ENCODE measurements at regions not wholly inside any gene's neighbourhood (a gene's known extent, or its start where the extent isn't known, plus 50 kb on each side); places are given as distances from the start of the nearest gene placed in this dataset.

DNA sequence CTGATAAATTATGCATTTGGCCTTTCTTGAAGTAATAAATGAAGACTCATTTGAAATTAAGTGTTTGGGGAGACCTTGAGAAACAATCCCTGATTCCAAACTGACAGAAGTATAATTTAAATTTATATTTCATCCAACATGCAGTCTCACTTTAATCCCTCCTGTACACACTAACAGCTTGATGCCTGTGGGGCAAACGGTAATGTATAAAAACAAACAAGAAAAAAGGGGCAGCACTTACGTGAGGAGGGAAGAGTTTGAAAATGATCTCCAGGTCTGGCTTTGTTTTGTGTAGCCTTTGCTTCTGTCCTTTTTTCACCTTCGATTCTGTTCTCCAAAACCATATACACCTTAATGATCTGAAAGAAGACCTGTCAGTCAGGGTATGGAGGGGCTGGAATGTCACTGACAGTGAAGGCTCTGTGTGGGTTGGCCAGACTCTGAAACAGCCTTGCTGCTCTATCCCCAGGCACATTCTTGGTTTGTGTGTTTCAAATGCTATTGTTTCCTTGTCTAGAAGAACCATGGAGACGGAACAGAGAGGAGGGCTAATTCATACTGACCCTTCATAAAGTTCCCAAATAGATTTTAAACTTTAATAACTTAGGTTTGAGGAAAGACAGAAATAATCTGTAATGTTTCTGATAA lies 338.2 kb upstream of the WWC1 start:
- no peak for DNase-seq

DNA sequence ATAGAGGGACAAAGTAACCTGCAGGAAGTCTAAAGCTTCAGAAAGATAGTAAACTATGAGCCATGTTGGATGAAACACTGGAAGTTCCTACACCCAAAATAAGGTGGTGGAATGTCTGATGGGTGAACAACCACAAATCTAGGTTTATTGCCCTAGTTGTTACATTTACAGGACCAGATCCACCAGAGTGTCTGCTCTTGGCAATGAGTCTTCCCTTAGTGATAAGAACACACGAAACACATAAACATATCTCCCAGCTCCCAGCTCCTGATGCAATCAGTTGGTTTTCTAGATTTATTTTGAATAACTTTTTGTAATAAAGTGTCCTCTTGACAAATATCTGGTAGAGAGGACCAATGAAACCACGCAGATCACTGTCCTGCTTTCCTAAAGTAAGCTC lies 329.7 kb upstream of the WWC1 start:
- DNase-seq, result no peak

DNA sequence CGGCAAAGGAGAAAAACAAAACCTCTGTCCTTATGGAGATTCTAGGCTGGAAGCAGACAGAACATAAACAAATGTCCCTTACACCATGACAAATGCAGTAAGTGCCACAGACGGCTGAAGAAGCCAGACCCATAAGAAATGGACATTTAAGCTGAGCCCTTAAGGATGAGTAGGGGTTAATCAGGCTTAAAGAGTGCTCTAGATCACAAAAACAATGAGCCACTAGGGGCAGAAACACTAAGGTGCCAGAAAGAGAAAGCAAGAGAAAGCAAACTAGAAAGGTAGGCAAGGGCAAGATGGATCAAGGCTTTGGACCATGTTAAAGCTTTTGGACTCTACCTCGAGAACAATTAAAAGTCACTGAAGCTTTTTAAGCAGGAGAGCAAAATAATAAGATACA lies 326.9 kb upstream of the WWC1 start:
- no peak for DNase-seq

DNA sequence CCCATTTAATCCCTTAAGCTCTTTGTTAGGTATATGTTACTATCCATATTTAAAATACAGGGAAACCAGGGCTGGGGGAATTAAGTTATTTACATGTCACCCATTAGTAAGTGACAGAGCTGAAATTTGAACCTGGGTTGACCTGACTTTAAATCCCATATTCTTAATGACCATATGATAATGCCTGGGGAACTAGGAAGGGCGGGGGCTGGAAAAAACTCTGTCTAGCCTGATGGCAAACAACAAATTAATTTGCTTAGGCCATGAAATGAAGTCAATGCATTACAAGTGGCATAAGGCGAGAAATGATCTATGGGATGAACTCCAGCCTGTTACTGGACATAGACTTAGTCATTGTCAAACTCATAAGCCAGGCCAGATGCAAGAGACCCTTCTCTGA lies 325.7 kb upstream of the WWC1 start:
- DNase-seq, result no peak

DNA sequence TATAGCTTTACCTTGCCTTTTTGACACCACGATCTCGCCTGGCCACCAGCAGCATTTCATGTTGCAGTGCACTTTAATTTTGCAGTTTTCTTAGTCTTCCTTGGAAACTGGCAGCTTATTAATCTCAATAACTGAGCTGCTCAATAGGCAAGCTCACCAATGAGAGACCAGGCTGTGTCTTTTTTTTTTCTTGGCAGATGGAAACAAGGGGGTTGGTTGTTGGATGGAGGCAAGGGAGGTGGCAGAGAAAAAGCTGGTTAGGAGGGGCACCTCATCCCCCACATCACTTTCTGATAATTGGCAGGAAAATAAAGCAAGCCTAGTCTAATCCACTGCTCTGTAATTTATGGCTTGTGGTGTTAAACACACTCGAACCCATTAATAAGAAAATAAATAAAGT lies 324.5 kb upstream of the WWC1 start:
- peak in 1 of 56 donors; percentile 6 for DNase-seq

DNA sequence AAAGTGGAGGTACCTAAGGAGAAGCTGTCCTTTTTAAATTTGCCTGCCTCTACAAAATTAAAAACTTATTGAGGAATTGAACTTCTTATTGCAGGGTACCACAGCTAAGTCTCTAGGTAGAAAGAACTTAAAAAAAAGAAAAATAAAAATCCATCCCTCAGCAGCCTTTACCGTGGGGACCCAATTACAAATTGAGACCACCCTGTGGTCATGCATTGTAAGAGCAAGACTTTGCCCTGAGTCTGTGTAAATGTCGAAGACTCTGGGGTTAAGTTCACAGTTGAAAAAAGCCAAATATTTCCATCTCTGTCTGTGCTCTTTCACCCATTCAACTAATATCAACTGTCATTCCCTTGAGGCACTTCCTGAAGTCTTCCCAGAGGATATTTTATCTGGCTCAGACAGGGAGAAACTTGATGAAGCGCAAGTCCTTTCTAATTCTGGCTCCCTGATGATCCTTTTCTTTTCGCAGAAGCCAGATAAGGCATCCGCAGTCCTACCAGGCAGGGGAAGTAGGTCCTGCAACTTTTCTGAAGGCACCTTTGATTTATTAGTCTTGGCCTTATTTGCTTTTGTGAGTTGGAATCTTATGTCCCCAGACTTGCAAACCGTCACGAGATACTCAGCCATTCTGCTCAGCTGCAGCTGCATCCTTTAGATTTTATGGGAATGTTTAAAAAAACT lies 323.8 kb upstream of the WWC1 start:
- no peak for DNase-seq

DNA sequence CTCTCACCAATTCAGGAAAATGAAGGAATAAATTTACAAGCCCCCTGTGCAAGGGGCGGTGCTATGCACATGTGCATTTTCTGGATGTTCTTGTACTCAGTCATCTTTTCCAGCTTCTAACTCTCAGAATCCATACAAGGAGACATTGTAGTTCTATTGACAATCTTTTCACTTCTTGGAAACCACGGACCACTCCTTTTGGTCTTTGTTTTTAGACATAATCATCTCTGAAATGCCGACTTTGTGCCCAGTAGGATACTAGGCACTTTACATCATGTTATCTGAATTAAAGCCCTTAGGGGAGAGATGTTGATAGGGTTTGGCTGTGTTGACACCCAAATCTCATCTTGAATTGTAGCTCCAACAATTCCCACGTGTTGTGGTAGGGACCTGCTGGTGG lies 322.6 kb upstream of the WWC1 start:
- DNase-seq, result no peak

DNA sequence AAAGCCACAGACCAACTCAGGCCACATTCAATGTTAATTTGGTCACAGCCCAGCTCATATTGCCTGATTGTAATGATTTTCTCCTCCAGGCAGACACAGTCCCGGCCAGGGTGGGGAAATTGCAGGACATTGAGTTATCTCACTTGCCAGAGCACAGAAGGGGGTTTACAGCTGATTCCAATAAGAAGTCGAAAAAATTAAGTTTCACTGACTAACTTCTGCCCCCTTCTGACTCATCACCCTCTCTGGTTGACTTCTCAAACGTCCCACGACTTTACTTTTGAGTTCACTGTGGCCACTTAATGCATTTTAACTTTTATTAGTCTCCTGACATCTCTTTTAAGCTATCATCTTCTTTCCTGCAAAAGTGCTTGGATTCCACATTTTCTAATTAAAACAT lies 321.4 kb upstream of the WWC1 start:
- DNase-seq, result no peak

DNA sequence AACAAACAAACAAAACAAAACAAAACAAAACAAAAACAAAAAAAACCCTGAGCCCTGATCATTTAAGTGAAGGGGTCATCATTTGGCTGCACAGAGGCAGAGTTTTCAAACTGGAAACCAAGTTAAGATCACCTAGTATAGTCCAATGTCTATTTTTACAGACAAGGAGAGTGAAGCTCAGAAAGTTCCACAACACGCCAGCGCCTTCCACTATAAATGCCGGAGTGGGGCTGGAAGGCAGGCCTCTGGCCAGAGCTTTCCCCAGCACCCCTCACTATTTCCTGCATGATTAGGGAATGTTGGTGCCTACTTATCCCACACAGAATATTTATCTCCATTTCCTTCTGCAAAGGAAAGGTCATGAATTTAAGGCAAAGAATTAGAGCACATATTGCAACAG lies 319.7 kb upstream of the WWC1 start:
- DNase-seq, result no peak

DNA sequence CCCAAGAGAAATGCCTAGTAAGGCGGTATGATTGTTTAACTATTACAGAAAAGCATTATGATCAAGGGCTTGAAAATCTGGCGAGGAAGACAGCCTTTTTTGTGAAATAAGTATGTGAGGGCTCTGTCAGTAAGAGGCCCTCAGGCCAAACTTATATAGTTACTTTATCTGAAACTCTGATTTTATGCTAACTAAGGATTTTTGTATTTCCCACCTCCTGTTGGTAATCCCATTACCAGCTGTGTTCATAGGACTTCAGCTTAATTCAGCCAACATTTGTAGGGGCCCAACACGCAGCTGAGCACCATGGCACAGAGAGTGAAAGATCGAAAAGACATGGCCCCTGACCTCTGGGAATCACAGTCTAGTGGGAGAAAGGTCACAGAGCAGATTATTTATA lies 318.3 kb upstream of the WWC1 start:
- no peak for DNase-seq

DNA sequence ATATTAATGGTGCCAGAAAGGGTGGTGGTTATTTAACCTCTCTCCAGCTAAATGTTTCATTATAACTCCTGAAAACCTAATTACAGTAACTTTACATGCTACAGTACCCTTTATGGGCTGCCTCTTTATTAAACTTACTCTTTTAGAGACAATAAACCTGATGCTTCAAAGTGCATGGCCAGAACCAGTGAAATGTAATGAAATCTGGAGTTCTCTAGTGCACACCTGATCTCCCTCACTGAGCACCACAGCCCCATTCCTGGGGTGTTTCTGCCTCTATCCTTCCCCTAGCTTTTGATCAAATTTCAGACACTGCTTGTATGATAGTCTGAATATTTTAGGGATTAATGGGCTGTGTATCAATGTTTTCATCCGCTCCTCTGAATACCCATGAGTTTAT lies 306.5 kb upstream of the WWC1 start:
- no peak for DNase-seq

DNA sequence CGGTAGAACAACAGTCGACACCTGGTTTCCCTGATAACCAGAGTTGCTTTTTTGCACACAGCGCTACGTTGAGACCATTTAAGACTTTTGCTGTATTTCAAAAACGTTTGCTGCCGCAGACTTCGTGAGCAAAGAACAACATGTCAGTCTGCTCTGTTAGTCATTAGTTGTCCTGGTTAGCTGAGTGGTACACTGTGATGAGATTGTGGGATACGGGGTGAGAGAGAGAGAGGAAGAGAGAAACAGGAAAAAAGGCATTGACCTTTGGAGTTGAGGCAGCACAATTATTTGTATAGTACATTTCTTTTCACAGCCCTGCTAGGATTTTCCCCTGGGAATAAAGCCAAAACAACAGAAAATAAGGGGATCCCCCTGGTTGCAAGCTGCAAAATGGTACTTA lies 306.1 kb upstream of the WWC1 start:
- DNase-seq, result no peak

DNA sequence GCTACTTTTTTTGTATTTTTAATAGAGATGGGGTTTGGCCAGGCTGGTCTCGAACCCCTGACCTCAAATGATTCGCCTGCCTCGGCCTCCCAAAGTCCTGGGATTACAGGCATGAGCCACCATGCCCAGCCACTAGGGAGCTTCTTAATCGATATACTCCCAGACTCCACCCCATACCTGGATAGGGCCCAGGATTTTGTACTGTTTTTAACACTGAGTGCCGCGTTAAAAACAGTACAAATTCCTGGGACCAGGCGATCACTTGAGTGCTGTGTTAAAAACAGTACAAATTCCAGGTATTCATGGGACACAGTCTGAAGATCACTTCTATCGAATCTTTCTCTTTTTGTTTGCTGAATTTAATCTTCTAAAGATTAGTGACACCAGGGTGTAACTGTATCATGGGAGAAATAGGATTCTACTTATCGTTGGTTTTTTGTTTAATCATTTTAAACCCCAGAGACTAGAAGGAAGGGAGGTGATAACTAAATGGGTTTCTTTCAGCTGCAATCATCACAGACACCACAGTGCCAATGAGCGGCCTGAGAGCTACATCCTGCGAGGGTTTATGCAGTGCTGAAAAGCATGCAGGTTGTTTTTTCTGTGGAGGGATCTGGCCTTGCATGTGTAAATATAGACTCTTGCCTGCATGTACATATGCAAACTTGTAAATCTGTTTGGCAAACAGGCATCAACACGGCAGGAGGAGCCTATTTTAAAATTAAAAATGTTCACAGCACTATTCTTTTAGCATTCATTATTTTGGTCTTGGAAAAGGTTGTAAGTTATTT lies 303.8 kb upstream of the WWC1 start:
- DNase-seq, result no peak

DNA sequence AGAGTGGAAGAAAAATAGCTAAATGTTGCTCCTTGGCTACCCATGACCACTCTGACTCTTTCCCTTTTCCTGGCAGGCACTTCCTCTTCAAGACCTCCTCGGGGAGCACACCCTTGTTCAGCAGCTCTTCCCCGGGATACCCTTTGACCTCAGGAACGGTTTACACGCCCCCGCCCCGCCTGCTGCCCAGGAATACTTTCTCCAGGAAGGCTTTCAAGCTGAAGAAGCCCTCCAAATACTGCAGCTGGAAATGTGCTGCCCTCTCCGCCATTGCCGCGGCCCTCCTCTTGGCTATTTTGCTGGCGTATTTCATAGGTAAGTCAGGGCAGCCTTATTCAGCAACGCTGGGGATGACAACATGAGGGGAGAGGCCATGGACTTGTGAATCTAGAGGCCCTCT lies 298.6 kb upstream of the WWC1 start:
- no peak for DNase-seq

DNA sequence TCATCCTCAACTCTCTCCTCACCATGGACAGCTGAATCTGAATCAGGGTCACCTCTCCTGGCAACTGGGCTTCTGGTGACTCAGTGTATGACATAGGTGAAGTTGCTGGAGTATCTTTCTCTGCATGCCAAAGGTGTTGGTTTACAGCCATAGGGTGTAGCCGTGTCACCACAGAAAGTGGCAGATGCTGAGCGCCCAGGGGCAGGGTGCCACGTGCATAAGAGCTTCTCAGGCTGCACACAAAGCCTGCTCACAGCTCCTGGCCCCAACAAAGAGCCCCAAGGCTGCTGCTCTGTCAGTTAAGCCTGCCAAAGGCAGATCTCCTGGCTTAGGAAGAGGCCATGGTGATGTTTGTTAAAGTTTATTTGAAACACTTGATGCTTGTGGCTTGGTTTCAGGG lies 297.7 kb upstream of the WWC1 start:
- peak in 1 of 56 donors; percentile 8 for DNase-seq

DNA sequence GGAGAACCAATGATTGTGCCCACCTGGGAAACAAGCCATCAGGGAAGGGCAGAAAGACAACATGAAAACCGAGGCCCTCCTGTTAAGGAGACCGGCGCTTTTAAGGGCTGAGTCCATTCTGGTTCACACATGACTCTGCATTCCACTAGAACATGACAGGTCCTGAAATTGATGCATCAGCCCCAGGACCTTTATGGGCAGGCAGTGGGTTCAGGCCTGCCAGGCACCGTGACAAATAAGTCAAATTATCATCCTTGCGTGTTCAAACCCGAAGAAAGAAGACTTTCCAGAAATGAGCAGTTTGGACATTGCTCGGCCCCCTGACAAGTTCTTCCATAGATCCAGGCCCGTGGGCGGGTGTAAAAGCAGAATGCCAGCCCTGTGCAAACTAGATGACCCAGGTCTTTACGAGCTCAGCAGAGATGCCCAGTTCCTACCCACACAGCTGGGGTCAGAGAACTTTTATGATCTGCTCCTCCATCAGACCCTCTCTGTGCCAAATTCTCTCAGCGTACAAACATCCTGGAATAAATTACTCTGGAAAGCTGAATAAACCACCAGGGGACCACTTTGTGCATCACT lies 295.5 kb upstream of the WWC1 start:
- no peak for DNase-seq

DNA sequence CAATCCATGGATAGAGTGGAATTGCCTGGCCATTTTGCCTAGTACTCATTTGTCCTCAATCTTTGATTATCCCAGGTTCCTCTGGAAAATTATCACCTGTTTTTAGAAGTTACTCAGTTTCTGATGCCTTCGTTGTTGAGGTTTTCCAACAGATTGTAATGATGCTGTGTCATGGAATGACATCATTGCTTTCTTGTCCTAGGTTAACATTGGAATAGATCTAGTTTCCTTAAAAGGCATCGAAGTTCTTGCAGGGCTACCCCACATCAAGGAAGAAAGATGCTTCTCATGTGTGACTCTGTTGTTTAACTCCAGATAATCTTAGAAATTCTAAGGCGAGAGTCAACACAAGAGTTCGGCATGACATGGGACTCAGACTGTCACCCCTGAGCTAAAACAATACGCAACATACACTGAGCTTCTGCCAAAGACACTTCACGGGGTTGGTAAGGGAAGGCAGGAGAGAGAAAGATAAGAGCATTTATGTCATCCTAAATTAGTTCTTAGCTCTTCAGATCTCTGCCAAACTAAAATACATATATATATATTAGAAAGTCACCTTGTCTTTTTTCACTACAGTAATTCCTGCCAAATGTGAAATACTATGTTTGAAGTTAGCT lies 293.2 kb upstream of the WWC1 start:
- DNase-seq, result no peak

DNA sequence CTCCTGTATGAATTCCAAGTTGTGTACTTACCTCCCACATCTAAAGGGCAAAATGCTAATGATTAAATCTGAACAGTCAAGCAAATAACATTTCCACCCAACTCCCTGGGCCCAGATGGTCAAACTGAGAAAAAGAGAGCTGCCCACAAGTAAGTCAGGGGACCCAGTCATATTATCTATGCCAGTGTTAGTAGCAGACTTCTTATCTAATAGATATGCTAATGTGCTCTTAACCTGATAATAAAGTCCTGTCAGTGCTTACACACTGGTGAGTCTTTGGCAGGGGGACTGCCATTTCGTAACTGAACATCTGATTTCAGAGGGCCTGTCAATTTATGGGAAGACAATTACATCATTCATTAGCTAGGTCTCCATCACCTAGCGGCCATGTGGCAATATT lies 292.3 kb upstream of the WWC1 start:
- DNase-seq, result no peak

DNA sequence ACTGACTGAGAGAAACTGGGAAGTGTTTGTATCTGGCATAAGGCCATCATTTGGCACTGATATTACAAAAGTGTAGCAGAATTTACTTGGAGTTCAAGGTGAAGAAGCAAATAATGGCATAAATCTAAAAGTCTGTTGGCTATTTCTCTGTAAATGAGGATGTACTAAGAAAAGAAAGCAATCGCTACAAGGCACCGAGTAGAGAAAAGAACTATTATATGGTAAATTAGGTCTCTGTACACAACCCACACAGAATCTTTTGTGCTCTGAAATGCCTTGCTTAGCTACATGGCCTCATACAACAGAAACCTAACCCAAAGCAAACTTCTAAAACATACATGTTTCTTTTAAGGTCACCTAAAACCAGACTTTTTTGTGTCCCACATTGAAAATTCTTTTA lies 290.1 kb upstream of the WWC1 start:
- DNase-seq, result no peak

DNA sequence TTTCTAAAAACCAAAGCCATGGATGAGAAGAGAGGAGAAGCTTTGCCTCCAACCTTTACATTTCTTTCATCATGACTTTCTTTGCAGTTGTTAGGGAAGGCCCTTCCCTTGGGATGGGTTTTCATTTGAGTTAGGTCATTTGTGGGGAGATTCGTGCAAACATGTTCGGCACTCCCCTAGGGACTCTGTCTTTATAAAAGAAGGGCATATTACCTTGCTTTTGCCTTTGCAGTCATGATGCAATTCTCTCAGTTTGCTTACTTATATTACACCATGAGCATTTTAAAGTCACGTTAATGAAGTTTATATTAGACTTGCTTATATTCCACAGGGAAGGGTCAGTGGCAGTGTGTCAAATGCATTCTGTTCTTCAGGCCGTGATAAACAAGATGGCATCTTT lies 289.3 kb upstream of the WWC1 start:
- no peak for DNase-seq

DNA sequence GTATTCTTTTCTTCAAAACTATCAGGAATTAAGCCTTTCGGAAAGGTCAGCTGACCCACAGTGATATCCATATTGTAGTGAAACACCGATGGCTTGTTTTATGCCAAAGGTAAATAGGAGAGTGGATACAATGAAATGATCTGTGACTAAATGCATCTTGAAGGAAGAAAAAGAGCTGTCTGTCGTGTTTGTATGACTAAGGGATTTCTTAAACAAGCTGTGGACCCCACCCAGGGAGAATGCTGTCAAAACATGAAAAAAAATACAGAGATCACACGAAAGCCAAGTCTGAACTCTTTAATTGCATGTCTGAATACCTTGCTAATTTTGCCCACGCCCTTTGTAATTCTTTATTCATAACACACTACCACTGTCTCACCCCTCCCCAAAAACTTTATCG lies 286.4 kb upstream of the WWC1 start:
- no peak for DNase-seq

DNA sequence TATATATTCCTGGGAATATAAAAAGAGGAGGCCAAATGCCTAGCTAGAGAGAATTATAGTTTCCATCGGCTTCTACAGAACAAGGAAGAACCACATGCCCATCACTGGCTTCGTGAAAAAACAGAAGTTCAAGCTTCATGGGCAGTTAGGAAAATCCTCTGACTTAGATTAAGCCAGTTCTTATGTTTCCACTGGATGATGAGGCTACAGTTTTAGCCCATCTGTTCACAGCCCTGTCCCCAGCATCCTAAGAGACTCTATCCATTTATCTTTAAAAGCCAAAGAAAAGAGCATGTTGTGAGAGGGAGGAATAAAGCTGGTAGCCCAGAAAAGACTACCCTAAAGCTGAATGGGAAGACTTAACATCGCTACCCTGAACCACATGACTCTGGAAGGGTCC lies 285.5 kb upstream of the WWC1 start:
- DNase-seq, result no peak

All from amygdala (tissue), 56 donors.